Activated CD4-positive, alpha-beta T cell treated with anti-CD3 and anti-CD28 coated beads for 36 hours (primary cell): ENCODE measurements at regions not wholly inside any gene's neighbourhood (a gene's known extent, or its start where the extent isn't known, plus 50 kb on each side); places are given as distances from the start of the nearest gene placed in this dataset.

Source experiments
- ATAC-seq: fragments of 200-7000 bp; cut with Tn5 transposase; one replicate; pipeline ENCODE4 v1.10.0; 2021; ENCODE audit warnings: mild to moderate bottlenecking, moderate library complexity
- CTCF ChIA-PET: fragments of 350-600 bp; sonication (Branson Sonifier 250); formaldehyde crosslinking; loops from one replicate; lab custom pipeline; 2021; ENCODE audit warnings: antibody characterized with exemption; lab: Charles Lee
- POLR2A ChIA-PET: fragments of 350-600 bp; sonication (Branson Sonifier 250); formaldehyde crosslinking; loops from one replicate; lab custom pipeline; 2021; ENCODE audit warnings: antibody characterized with exemption, inconsistent platforms; lab: Charles Lee
- DNase-seq: peaks from one replicate; pipeline ENCODE4 v3.0.0-alpha.2; 2020
- H3K27ac Mint-ChIP-seq: one replicate; pipeline ENCODE4 v1.8.0; 2021; ENCODE audit warnings: mixed read lengths
- H3K27me3 Mint-ChIP-seq: one replicate; pipeline ENCODE4 v1.8.0; 2021; ENCODE audit warnings: mixed read lengths
- H3K36me3 Mint-ChIP-seq: one replicate; pipeline ENCODE4 v1.8.0; 2021; ENCODE audit warnings: low read depth, mixed read lengths
- H3K4me1 Mint-ChIP-seq: one replicate; pipeline ENCODE4 v1.8.0; 2021; ENCODE audit warnings: mixed read lengths
- H3K4me3 Mint-ChIP-seq: one replicate; pipeline ENCODE4 v1.8.0; 2021; ENCODE audit warnings: mild to moderate bottlenecking, moderate library complexity, mixed read lengths
- H3K9me3 Mint-ChIP-seq: one replicate; pipeline ENCODE4 v1.8.0; 2021; ENCODE audit warnings: low read depth, mixed read lengths
- intact Hi-C, 2 experiments: fragments of 100-400 bp; cut with DNase I in 1 of 2; cut with micrococcal nuclease in 1 of 2; formaldehyde crosslinking; loops; one replicate each; pipeline versions ENCODE4 v1.14.2 to v1.15.1; 2022 to 2024; cut with DNase I, micrococcal nuclease

GRCh38 chr10:113445736-113446135, 107.1 kb upstream of the HABP2 start:
- DNase-seq, result no peak
- no peak for ATAC-seq
- Mint-ChIP-seq H3K27ac (no peak overlapping the region), H3K36me3 (no peaks in the 10 kb centered on the region), H3K4me1 (no peaks in the 10 kb centered on the region), H3K9me3 (no peaks in the 10 kb centered on the region), H3K4me3 (no peak overlapping the region), H3K27me3 (peaks cover 10% of the 10 kb centered on the region)
- ChIA-PET POLR2A (no interaction called here), CTCF (no interaction called here)
- intact Hi-C loops, result no loop called here

GRCh38 chr10:113446739-113447138, 106.1 kb upstream of the HABP2 start:
- Mint-ChIP-seq H3K9me3 (no peaks in the 10 kb centered on the region), H3K4me3 (no peak overlapping the region), H3K27me3 (peaks cover 10% of the 10 kb centered on the region), H3K27ac (no peak overlapping the region), H3K36me3 (no peaks in the 10 kb centered on the region), H3K4me1 (no peaks in the 10 kb centered on the region)
- CTCF ChIA-PET, result no interaction called here
- ATAC-seq, result no peak
- intact Hi-C loops, result no loop called here
- POLR2A ChIA-PET, result no interaction called here
- DNase-seq, result no peak

GRCh38 chr10:113447278-113447677, 105.6 kb upstream of the HABP2 start:
- Mint-ChIP-seq H3K4me3 (no peak overlapping the region), H3K4me1 (no peaks in the 10 kb centered on the region), H3K27me3 (peaks cover 10% of the 10 kb centered on the region), H3K9me3 (no peaks in the 10 kb centered on the region), H3K27ac (no peak overlapping the region), H3K36me3 (no peaks in the 10 kb centered on the region)
- no peak for DNase-seq
- ChIA-PET CTCF (no interaction called here), POLR2A (no interaction called here)
- intact Hi-C loops, result no loop called here
- ATAC-seq, result no peak

GRCh38 chr10:113449006-113449695, 103.7 kb upstream of the HABP2 start:
- Mint-ChIP-seq H3K27me3 (peaks cover 12% of the 10 kb centered on the region), H3K9me3 (no peaks in the 10 kb centered on the region), H3K4me3 (no peak overlapping the region), H3K27ac (no peak overlapping the region), H3K36me3 (no peaks in the 10 kb centered on the region), H3K4me1 (no peaks in the 10 kb centered on the region)
- ChIA-PET POLR2A (no interaction called here), CTCF (no interaction called here)
- DNase-seq (no peak), ATAC-seq (no peak)
- intact Hi-C loops, result no loop called here

GRCh38 chr10:113450046-113450804, 102.6 kb upstream of the HABP2 start:
- ChIA-PET CTCF (no interaction called here), POLR2A (no interaction called here)
- no peaks in the 10 kb centered on the region for H3K4me1 Mint-ChIP-seq
- H3K27ac Mint-ChIP-seq, result no peak overlapping the region
- H3K9me3 Mint-ChIP-seq, result no peaks in the 10 kb centered on the region
- ATAC-seq (no peak), DNase-seq (no peak)
- intact Hi-C loops, result no loop called here
- no peaks in the 10 kb centered on the region for H3K36me3 Mint-ChIP-seq
- no peak overlapping the region for H3K4me3 Mint-ChIP-seq
- peaks cover 12% of the 10 kb centered on the region for H3K27me3 Mint-ChIP-seq

- intact Hi-C loops, result no loop called here
- DNase-seq (no peak), ATAC-seq (no peak)
- CTCF ChIA-PET, result no interaction called here
- POLR2A ChIA-PET, result no interaction called here
- H3K4me3 Mint-ChIP-seq, result no peak overlapping the region
- H3K4me1 Mint-ChIP-seq, result no peaks in the 10 kb centered on the region
- H3K36me3 Mint-ChIP-seq, result no peaks in the 10 kb centered on the region
- H3K9me3 Mint-ChIP-seq, result no peaks in the 10 kb centered on the region
- peaks cover 9% of the 10 kb centered on the region for H3K27me3 Mint-ChIP-seq
- no peak overlapping the region for H3K27ac Mint-ChIP-seq
Observed at GRCh38 chr10:113450906-113451305, 101.9 kb upstream of the HABP2 start.

GRCh38 chr10:113452146-113452845, 100.6 kb upstream of the HABP2 start:
- Mint-ChIP-seq H3K27ac (no peak overlapping the region), H3K27me3 (peaks cover 8% of the 10 kb centered on the region), H3K9me3 (no peaks in the 10 kb centered on the region), H3K4me1 (no peaks in the 10 kb centered on the region), H3K4me3 (no peak overlapping the region), H3K36me3 (no peaks in the 10 kb centered on the region)
- intact Hi-C loops, result no loop called here
- no peak for DNase-seq
- ChIA-PET POLR2A (no interaction called here), CTCF (interaction anchor here (0.6 to 0.7 kb wide), 2 partner anchors 81 to 1243 kb away, joined by 3 to 5 read pairs; no protein-coding TSS in a partner anchor)
- ATAC-seq, result no peak

- Mint-ChIP-seq H3K4me3 (no peak overlapping the region), H3K4me1 (no peaks in the 10 kb centered on the region), H3K36me3 (no peaks in the 10 kb centered on the region), H3K9me3 (no peaks in the 10 kb centered on the region), H3K27me3 (peaks cover 5% of the 10 kb centered on the region), H3K27ac (no peak overlapping the region)
- no peak for ATAC-seq
- ChIA-PET CTCF (interaction anchor here (1.5 kb wide), 1 partner anchor 9 kb away, joined by 4 read pairs; no protein-coding TSS in a partner anchor), POLR2A (no interaction called here)
- intact Hi-C loops, result no loop called here
- DNase-seq, result no peak
Observed at GRCh38 chr10:113453351-113453750, 99.5 kb upstream of the HABP2 start.

GRCh38 chr10:113454341-113455061, 98.4 kb upstream of the HABP2 start:
- DNase-seq (peak; percentile 59), ATAC-seq (peak; percentile 53)
- Mint-ChIP-seq H3K4me3 (no peak overlapping the region), H3K4me1 (no peaks in the 10 kb centered on the region), H3K36me3 (no peaks in the 10 kb centered on the region), H3K27me3 (peaks cover 5% of the 10 kb centered on the region), H3K27ac (no peak overlapping the region), H3K9me3 (no peaks in the 10 kb centered on the region)
- POLR2A ChIA-PET, result no interaction called here
- CTCF ChIA-PET, result interaction anchor here (0.6 to 0.8 kb wide), 2 partner anchors 23 to 327 kb away, joined by 3 to 4 read pairs; no protein-coding TSS in a partner anchor
- intact Hi-C loops, result loop anchor here in 1 of 2 experiments (5.0 kb wide), 1 partner anchor 108 kb away; no protein-coding TSS in a partner anchor

- no peaks in the 10 kb centered on the region for H3K9me3 Mint-ChIP-seq
- intact Hi-C loops, result loop anchor here in 1 of 2 experiments (5.0 kb wide), 1 partner anchor 106 kb away; no protein-coding TSS in a partner anchor
- ChIA-PET POLR2A (no interaction called here), CTCF (no interaction called here)
- H3K36me3 Mint-ChIP-seq, result no peaks in the 10 kb centered on the region
- no peaks in the 10 kb centered on the region for H3K4me1 Mint-ChIP-seq
- H3K4me3 Mint-ChIP-seq, result no peak overlapping the region
- H3K27me3 Mint-ChIP-seq, result peaks cover 10% of the 10 kb centered on the region
- H3K27ac Mint-ChIP-seq, result no peak overlapping the region
- no peak for ATAC-seq
- DNase-seq, result no peak
Observed at GRCh38 chr10:113455947-113456346, 96.9 kb upstream of the HABP2 start.

GRCh38 chr10:113456741-113457140, 96.1 kb upstream of the HABP2 start:
- ChIA-PET CTCF (no interaction called here), POLR2A (no interaction called here)
- Mint-ChIP-seq H3K36me3 (no peaks in the 10 kb centered on the region), H3K4me3 (no peak overlapping the region), H3K9me3 (no peaks in the 10 kb centered on the region), H3K4me1 (no peaks in the 10 kb centered on the region), H3K27me3 (peaks cover 16% of the 10 kb centered on the region), H3K27ac (no peak overlapping the region)
- intact Hi-C loops, result loop anchor here in 1 of 2 experiments (5.0 kb wide), 1 partner anchor 106 kb away; no protein-coding TSS in a partner anchor
- DNase-seq (no peak), ATAC-seq (no peak)
